NB4 (cell line): ENCODE measurements at regions not wholly inside any gene's neighbourhood (a gene's known extent, or its start where the extent isn't known, plus 50 kb on each side); places are given as distances from the start of the nearest gene placed in this dataset.

Experiments
- MAX ChIP-seq: IDR thresholded peaks from 2 replicates; pipeline ENCODE4 v1.6.1; 2011; ENCODE audit warnings: low read depth, low read length
- MYC ChIP-seq: IDR thresholded peaks from 2 replicates; pipeline ENCODE4 v1.6.1; 2011; ENCODE audit warnings: low read depth, low read length
- POLR2A ChIP-seq: IDR thresholded peaks from 2 replicates; pipeline ENCODE4 v1.6.1; 2011; ENCODE audit warnings: mild to moderate bottlenecking; ENCODE audit not compliant: insufficient read length; ENCODE audit errors: extremely low read depth
- TF ChIP-seq, protein P1 (sequence below): IDR thresholded peaks from one replicate; pipeline ENCODE4 v1.5.1; 2012; ENCODE audit warnings: low read depth, low read length

DNA sequence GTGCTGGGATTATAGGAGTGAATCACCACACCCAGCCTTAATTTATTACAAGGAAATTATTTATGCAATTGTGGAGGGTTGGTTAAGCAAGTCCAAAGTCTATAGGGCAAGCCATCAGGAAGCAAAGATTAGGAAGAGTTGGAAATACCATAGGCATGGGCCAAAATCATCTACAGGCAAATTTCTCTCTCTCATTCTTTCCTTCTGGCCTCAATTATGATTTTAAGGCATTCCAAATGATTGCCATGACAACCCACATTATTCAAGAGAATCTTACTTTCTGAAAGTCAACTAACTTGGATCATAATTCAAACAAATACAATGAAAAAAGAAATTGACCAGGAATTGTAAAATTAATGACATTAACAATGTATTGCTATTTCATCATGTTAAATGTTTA, 400.8 kb downstream of the GPM6A start:
- TF ChIP-seq, protein P1, sequence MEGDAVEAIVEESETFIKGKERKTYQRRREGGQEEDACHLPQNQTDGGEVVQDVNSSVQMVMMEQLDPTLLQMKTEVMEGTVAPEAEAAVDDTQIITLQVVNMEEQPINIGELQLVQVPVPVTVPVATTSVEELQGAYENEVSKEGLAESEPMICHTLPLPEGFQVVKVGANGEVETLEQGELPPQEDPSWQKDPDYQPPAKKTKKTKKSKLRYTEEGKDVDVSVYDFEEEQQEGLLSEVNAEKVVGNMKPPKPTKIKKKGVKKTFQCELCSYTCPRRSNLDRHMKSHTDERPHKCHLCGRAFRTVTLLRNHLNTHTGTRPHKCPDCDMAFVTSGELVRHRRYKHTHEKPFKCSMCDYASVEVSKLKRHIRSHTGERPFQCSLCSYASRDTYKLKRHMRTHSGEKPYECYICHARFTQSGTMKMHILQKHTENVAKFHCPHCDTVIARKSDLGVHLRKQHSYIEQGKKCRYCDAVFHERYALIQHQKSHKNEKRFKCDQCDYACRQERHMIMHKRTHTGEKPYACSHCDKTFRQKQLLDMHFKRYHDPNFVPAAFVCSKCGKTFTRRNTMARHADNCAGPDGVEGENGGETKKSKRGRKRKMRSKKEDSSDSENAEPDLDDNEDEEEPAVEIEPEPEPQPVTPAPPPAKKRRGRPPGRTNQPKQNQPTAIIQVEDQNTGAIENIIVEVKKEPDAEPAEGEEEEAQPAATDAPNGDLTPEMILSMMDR, result no peak
- TF ChIP-seq POLR2A, result no peak
- no peak for TF ChIP-seq MAX
- TF ChIP-seq MYC, result no peak
